DOHH2 (cell line): ENCODE measurements at regions not wholly inside any gene's neighbourhood (a gene's known extent, or its start where the extent isn't known, plus 50 kb on each side); places are given as distances from the start of the nearest gene placed in this dataset.

Experiments
- H3F3A ChIP-seq: fragments of 200-600 bp; sonication (generic), shearing (Covaris generic); 2 replicates; pipeline ENCODE4 v1.6.0; 2016; ENCODE audit warnings: antibody characterized with exemption, mild to moderate bottlenecking; ENCODE audit not compliant: control insufficient read depth, insufficient read depth
- H3K27ac ChIP-seq: fragments of 200-600 bp; sonication (generic); 2 replicates; pipeline ENCODE4 v1.5.1; 2014; ENCODE audit warnings: low read depth, mild to moderate bottlenecking, low read length, moderate library complexity
- H3K27me3 ChIP-seq: fragments of 200-600 bp; sonication (generic); 2 replicates; pipeline ENCODE4 v1.6.1; 2014; ENCODE audit warnings: mild to moderate bottlenecking, low read length, mixed read lengths; ENCODE audit not compliant: control insufficient read depth
- H3K36me3 ChIP-seq: fragments of 200-600 bp; sonication (generic); 2 replicates; pipeline ENCODE4 v1.6.1; 2014; ENCODE audit warnings: mild to moderate bottlenecking, low read length, moderate library complexity, mixed read lengths; ENCODE audit not compliant: control insufficient read depth
- H3K4me1 ChIP-seq: fragments of 200-600 bp; sonication (generic); 2 replicates; pipeline ENCODE4 v1.6.1; 2014; ENCODE audit warnings: mild to moderate bottlenecking, low read length, mixed read lengths; ENCODE audit not compliant: control insufficient read depth
- H3K4me2 ChIP-seq: fragments of 200-600 bp; sonication (generic); 2 replicates; pipeline ENCODE4 v1.6.0; 2014; ENCODE audit warnings: mild to moderate bottlenecking, low read length, moderate library complexity
- H3K4me3 ChIP-seq: fragments of 200-600 bp; sonication (generic); 2 replicates; pipeline ENCODE4 v1.5.1; 2014; ENCODE audit warnings: mild to moderate bottlenecking, low read length, mixed read lengths
- H3K79me2 ChIP-seq: fragments of 200-600 bp; sonication (generic); 2 replicates; pipeline ENCODE4 v1.6.1; 2014; ENCODE audit warnings: mild to moderate bottlenecking, low read length, mixed read lengths; ENCODE audit not compliant: control insufficient read depth
- H3K9me2 ChIP-seq: fragments of 200-600 bp; sonication (generic); replicated peaks from 2 replicates; pipeline ENCODE4 v1.6.1; 2014; ENCODE audit warnings: mild to moderate bottlenecking, low read length, mixed read lengths; ENCODE audit not compliant: control insufficient read depth
- H3K9me3 ChIP-seq: fragments of 200-600 bp; sonication (generic); 2 replicates; pipeline ENCODE4 v1.6.1; 2014; ENCODE audit warnings: antibody characterized with exemption, low read length, mixed read lengths; ENCODE audit not compliant: control insufficient read depth, insufficient read depth
- H4K20me1 ChIP-seq: fragments of 200-600 bp; sonication (generic); 2 replicates; pipeline ENCODE4 v1.6.0; 2014; ENCODE audit warnings: low read depth, mild to moderate bottlenecking, antibody characterized with exemption, low read length, moderate library complexity; ENCODE audit not compliant: control insufficient read depth, insufficient read depth
- CTCF ChIP-seq: fragments of 200-600 bp; sonication (generic); IDR thresholded peaks from one replicate; pipeline ENCODE4 v1.5.1; 2014; ENCODE audit warnings: antibody characterized with exemption, mild to moderate bottlenecking, low read depth, low read length; ENCODE audit not compliant: poor library complexity, severe bottlenecking
- EZH2phosphoT487 ChIP-seq: fragments of 200-600 bp; sonication (generic); IDR thresholded peaks from 2 replicates; pipeline ENCODE4 v1.6.1; 2017; ENCODE audit warnings: borderline replicate concordance, mild to moderate bottlenecking, antibody characterized with exemption, low read length, moderate library complexity, mixed read lengths

- Histone ChIP-seq H3K79me2 (no peaks in the 10 kb centered on the region), H3K9me2 (no peaks in the 10 kb centered on the region), H3K27ac (no peak overlapping the region), H3K36me3 (no peaks in the 10 kb centered on the region), H3K4me2 (no peak overlapping the region), H3K9me3 (no peaks in the 10 kb centered on the region), H3K4me1 (no peaks in the 10 kb centered on the region), H4K20me1 (no peaks in the 10 kb centered on the region), H3K4me3 (no peak overlapping the region), H3F3A (no peaks in the 10 kb centered on the region), H3K27me3 (peaks cover 14% of the 10 kb centered on the region)
- TF ChIP-seq CTCF (no peak), EZH2phosphoT487 (no peak)
These were observed 306.2 kb upstream of the ZFP64 start for GRCh38 chr20:52497731-52498130.

- Histone ChIP-seq H3K4me1 (no peaks in the 10 kb centered on the region), H3K36me3 (no peaks in the 10 kb centered on the region), H3K27me3 (peaks cover 16% of the 10 kb centered on the region), H3K4me2 (no peak overlapping the region), H4K20me1 (no peaks in the 10 kb centered on the region), H3F3A (no peaks in the 10 kb centered on the region), H3K9me3 (no peaks in the 10 kb centered on the region), H3K4me3 (no peak overlapping the region), H3K79me2 (no peaks in the 10 kb centered on the region), H3K9me2 (no peaks in the 10 kb centered on the region), H3K27ac (no peak overlapping the region)
- TF ChIP-seq EZH2phosphoT487 (no peak), CTCF (no peak)
These were observed 304.6 kb upstream of the ZFP64 start for GRCh38 chr20:52496191-52496590.

GRCh38 chr20:52494244-52494643 is 302.7 kb upstream of the ZFP64 start:
- H3K27me3 ChIP-seq: peaks cover 16% of the 10 kb centered on the region
- H3K9me3 ChIP-seq: no peaks in the 10 kb centered on the region
- H3K79me2 ChIP-seq: no peaks in the 10 kb centered on the region
- TF ChIP-seq CTCF (no peak), EZH2phosphoT487 (no peak)
- no peak overlapping the region for H3K4me2 ChIP-seq
- H3K4me1 ChIP-seq: no peaks in the 10 kb centered on the region
- H3F3A ChIP-seq: no peaks in the 10 kb centered on the region
- no peaks in the 10 kb centered on the region for H4K20me1 ChIP-seq
- H3K27ac ChIP-seq: no peak overlapping the region
- no peaks in the 10 kb centered on the region for H3K9me2 ChIP-seq
- no peak overlapping the region for H3K4me3 ChIP-seq
- H3K36me3 ChIP-seq: no peaks in the 10 kb centered on the region
